Activated CD8-positive, alpha-beta T cell treated with anti-CD3 and anti-CD28 coated beads for 36 hours (primary cell): ENCODE measurements at regions not wholly inside any gene's neighbourhood (a gene's known extent, or its start where the extent isn't known, plus 50 kb on each side); places are given as distances from the start of the nearest gene placed in this dataset.

ENCODE experiments used
- ATAC-seq: fragments of 200-7000 bp; cut with Tn5 transposase; one replicate; pipeline ENCODE4 v1.10.0; 2021; ENCODE audit warnings: mild to moderate bottlenecking, moderate library complexity
- CTCF ChIA-PET: fragments of 350-600 bp; sonication (Branson Sonifier 250); formaldehyde crosslinking; loops from one replicate; lab custom pipeline; 2021; ENCODE audit warnings: antibody characterized with exemption; lab: Charles Lee
- POLR2A ChIA-PET: fragments of 350-600 bp; sonication (Branson Sonifier 250); formaldehyde crosslinking; loops from one replicate; lab custom pipeline; 2021; ENCODE audit warnings: antibody characterized with exemption; lab: Charles Lee
- DNase-seq: peaks from one replicate; pipeline ENCODE4 v3.0.0-alpha.2; 2020
- H3K27ac Mint-ChIP-seq: one replicate; pipeline ENCODE4 v1.8.0; 2021; ENCODE audit warnings: mild to moderate bottlenecking, mixed read lengths
- H3K27me3 Mint-ChIP-seq: one replicate; pipeline ENCODE4 v1.8.0; 2021; ENCODE audit warnings: mixed read lengths
- H3K36me3 Mint-ChIP-seq: one replicate; pipeline ENCODE4 v1.8.0; 2021; ENCODE audit warnings: low read depth, mixed read lengths
- H3K4me1 Mint-ChIP-seq: one replicate; pipeline ENCODE4 v1.8.0; 2021; ENCODE audit warnings: low read depth, mixed read lengths
- H3K4me3 Mint-ChIP-seq: one replicate; pipeline ENCODE4 v1.8.0; 2021; ENCODE audit warnings: mild to moderate bottlenecking, moderate library complexity, mixed read lengths
- H3K9me3 Mint-ChIP-seq: one replicate; pipeline ENCODE4 v1.8.0; 2021; ENCODE audit warnings: mixed read lengths
- CTCF ChIP-seq: fragments of 200-600 bp; IDR thresholded peaks from one replicate; pipeline ENCODE4 v1.8.0; 2022; ENCODE audit warnings: antibody characterized with exemption, mild to moderate bottlenecking
- intact Hi-C: fragments of 100-400 bp; cut with micrococcal nuclease; formaldehyde crosslinking; loops from one replicate; pipeline ENCODE4 v1.10.0; 2022

DNA sequence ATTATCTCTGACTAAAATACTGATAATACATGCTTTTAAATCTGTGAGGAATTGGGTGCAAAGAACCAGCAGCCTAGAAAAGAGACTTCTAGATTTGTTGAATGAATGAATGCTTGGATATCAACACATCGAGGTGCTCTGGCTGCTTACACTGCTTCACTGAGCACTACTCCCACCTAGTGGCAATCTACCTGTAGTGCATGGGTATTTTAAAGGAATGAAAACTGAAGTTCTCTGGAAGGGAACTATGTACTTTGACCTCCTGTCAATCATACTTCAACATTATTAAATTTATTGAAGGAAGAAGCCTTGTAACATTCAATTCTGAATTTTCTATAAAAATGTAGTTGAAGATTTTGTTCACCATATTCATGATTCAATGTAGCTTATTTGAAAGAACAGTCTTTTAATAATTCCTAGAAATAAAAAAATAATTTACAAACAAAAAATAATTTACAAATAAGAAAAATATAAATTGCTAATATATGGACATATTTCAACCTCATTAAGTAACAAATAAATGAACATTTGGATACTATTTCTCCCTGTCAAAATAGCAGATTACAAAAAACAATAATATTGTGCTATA, 111.2 kb upstream of the MMS22L start:
- no peaks in the 10 kb centered on the region for H3K36me3 Mint-ChIP-seq
- no peak overlapping the region for H3K27ac Mint-ChIP-seq
- peaks cover 8% of the 10 kb centered on the region for H3K27me3 Mint-ChIP-seq
- no peak overlapping the region for H3K4me3 Mint-ChIP-seq
- ATAC-seq (peak; percentile 94), DNase-seq (peak; percentile 60)
- ChIA-PET POLR2A (no interaction called here), CTCF (interaction anchor here (0.6 to 1.7 kb wide), 9 partner anchors 175 to 770 kb away, joined by 3 to 10 read pairs (median 3); no protein-coding TSS in a partner anchor)
- no peaks in the 10 kb centered on the region for H3K4me1 Mint-ChIP-seq
- no peaks in the 10 kb centered on the region for H3K9me3 Mint-ChIP-seq
- intact Hi-C loops: loop anchor here (2.0 kb wide), 1 partner anchor 207 kb away; no protein-coding TSS in a partner anchor
- peak; percentile 93 for TF ChIP-seq CTCF

DNA sequence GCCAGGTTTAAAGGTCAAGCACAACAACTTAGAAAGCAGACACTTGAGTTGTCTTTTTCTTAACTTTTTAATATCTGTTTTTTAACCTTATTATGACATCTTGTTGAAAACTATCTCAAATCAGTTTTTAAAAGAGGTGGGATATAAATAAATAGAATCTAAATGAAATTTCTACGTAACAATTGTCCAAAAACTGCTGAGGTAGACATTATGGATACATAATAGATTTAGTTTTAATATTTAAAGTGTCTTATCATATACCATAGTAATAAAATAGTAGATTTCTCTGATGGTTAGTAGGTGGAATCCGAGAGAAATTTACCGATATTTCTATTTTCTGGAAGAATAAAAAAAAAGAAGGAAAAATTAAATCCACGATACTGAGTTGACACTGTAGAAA, 113.9 kb upstream of the MMS22L start:
- no peak overlapping the region for H3K4me3 Mint-ChIP-seq
- H3K36me3 Mint-ChIP-seq: no peaks in the 10 kb centered on the region
- no peak for TF ChIP-seq CTCF
- H3K27ac Mint-ChIP-seq: no peak overlapping the region
- DNase-seq (no peak), ATAC-seq (no peak)
- no peaks in the 10 kb centered on the region for H3K9me3 Mint-ChIP-seq
- H3K27me3 Mint-ChIP-seq: peaks cover 4% of the 10 kb centered on the region
- intact Hi-C loops: no loop called here
- no peaks in the 10 kb centered on the region for H3K4me1 Mint-ChIP-seq
- POLR2A ChIA-PET: no interaction called here
- CTCF ChIA-PET: no interaction called here

DNA sequence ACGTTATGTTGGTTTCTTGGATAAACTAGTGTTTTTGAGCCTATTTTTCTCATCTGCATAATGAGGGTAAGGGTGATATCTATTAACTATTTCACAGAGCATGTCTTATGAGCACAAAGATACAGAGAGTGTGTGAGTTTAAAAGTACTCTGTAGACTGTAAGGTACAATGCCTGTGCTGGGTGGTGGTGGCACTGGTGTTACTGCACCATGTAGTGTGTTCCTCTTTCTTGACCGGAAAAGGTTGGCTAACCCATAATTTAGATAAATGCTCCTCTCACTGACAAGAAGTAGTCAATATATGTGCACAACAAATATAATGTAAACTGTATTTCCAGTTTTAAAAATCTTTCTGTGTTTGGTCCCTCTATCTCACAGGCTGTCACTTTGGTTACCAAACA, 116.2 kb upstream of the MMS22L start:
- peaks cover 3% of the 10 kb centered on the region for H3K27me3 Mint-ChIP-seq
- H3K36me3 Mint-ChIP-seq: no peaks in the 10 kb centered on the region
- DNase-seq (no peak), ATAC-seq (no peak)
- H3K4me1 Mint-ChIP-seq: no peaks in the 10 kb centered on the region
- ChIA-PET CTCF (no interaction called here), POLR2A (no interaction called here)
- TF ChIP-seq CTCF: no peak
- no peak overlapping the region for H3K4me3 Mint-ChIP-seq
- no peak overlapping the region for H3K27ac Mint-ChIP-seq
- intact Hi-C loops: no loop called here
- H3K9me3 Mint-ChIP-seq: no peaks in the 10 kb centered on the region

GRCh38 chr6:97401533-97401932, 118.5 kb upstream of the MMS22L start:
- ATAC-seq: no peak
- POLR2A ChIA-PET: no interaction called here
- H3K27me3 Mint-ChIP-seq: peaks cover 5% of the 10 kb centered on the region

More at GRCh38 chr6:97401533-97401932, 118.5 kb upstream of the MMS22L start:
- H3K4me3 Mint-ChIP-seq: no peak overlapping the region
- no peak overlapping the region for H3K27ac Mint-ChIP-seq
- H3K4me1 Mint-ChIP-seq: no peaks in the 10 kb centered on the region
- no peaks in the 10 kb centered on the region for H3K9me3 Mint-ChIP-seq
- no peak for TF ChIP-seq CTCF
- DNase-seq: no peak
- CTCF ChIA-PET: interaction anchor here (0.7 kb wide), 1 partner anchor 68 kb away, joined by 3 read pairs; no protein-coding TSS in a partner anchor
- intact Hi-C loops: no loop called here
- H3K36me3 Mint-ChIP-seq: no peaks in the 10 kb centered on the region
